IPS-18c (cell line): ENCODE measurements at regions not wholly inside any gene's neighbourhood (a gene's known extent, or its start where the extent isn't known, plus 50 kb on each side); places are given as distances from the start of the nearest gene placed in this dataset.

Experiments
- H3K4me3 ChIP-seq: 2 replicates; pipeline ENCODE4 v1.7.0; 2013; ENCODE audit warnings: low read depth, mild to moderate bottlenecking, low read length, moderate library complexity; ENCODE audit not compliant: insufficient read depth
- H3K9me3 ChIP-seq: one replicate; pipeline ENCODE4 v1.6.1; 2013; ENCODE audit warnings: mild to moderate bottlenecking, low read length, moderate library complexity; ENCODE audit not compliant: control insufficient read depth, insufficient read depth

DNA sequence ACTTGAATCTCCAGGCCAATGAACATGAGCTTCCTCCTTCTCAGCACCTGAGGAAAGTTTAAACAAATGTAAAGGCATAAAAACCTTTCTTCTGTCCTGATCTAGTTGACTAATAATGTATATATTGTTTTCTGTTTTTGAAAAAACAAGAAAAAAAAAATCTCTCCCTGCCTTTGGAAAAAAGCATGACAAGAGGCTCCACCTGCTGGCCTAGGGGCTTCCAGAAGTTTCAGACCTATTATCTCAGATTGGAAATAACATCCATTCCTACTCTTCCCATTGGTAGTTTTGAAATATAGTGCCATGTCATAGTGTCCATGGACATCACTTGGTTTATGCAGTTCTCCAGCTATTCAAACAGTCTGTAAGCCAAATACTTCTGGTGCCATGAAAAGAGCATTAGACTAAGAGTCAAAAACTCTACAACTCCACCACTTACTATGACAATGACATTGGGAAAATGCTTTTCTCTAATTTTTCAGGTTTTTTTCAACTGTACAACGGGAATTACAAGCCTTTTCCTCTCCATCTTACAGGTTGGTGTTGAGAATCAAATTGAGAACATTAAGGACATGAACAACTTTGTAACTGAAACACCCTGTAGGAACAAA, 409.6 kb upstream of the MPDZ start:
- no peaks in the 10 kb centered on the region for H3K9me3 ChIP-seq
- H3K4me3 ChIP-seq: no peak overlapping the region

GRCh38 chr9:13688223-13688989, 408.9 kb upstream of the MPDZ start:
- Histone ChIP-seq H3K4me3 (no peak overlapping the region), H3K9me3 (no peaks in the 10 kb centered on the region)

DNA sequence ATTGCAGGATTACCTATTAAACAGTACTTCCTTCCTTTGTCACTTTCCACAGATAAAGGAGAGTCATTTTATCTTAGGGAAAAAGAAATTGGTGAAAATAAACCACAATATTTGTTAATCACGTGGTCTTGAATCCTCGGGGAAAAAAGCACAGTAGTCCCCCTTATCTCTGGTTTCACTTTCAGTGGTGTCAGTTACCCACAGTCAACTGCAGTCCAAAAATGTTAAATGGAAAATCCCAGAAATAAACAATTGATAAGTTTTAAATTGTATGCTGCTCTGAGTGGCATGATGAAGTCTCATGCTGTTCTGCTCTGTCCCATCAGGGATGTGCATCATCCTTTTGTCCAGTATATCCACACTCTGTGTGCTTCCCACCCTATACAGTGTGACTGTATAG, 405.2 kb upstream of the MPDZ start:
- Histone ChIP-seq H3K9me3 (no peaks in the 10 kb centered on the region), H3K4me3 (no peak overlapping the region)

DNA sequence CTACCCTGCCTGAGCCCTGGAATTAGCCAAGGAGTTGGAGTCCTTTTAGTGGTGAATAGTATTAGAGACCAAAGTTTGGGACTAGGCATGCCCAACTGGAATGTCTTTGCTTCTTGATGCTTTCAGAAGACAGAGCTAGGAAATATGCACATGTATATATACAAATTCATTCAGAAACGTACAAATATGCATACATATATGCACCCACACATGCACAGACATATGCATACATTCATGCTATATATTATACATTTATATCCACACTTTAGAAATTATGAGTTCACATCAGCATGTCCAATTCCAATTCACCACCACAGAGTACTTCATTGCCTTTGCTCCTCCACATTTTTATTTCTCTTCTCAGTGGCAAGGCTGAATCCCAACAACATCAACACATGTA, 398.3 kb upstream of the MPDZ start:
- H3K4me3 ChIP-seq: no peak overlapping the region
- no peaks in the 10 kb centered on the region for H3K9me3 ChIP-seq

DNA sequence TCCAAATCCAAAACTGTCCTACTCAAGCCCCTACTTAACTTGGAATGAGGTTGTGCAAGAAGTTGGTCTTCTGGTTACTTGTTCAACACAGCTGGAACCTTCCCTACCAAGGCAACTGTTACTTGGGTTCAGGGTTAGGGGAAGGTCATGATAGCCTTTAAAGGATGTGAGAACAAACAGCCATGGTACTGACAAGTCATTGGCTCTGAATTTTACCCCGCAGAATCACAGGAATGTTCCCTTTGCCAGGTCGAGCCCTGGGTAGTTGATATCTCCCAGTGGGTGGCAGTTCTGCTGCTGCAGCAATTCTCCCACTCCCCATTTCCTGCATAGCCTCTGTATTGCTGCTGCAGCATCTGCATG, 396.1 kb upstream of the MPDZ start:
- no peaks in the 10 kb centered on the region for H3K9me3 ChIP-seq
- H3K4me3 ChIP-seq: no peak overlapping the region

DNA sequence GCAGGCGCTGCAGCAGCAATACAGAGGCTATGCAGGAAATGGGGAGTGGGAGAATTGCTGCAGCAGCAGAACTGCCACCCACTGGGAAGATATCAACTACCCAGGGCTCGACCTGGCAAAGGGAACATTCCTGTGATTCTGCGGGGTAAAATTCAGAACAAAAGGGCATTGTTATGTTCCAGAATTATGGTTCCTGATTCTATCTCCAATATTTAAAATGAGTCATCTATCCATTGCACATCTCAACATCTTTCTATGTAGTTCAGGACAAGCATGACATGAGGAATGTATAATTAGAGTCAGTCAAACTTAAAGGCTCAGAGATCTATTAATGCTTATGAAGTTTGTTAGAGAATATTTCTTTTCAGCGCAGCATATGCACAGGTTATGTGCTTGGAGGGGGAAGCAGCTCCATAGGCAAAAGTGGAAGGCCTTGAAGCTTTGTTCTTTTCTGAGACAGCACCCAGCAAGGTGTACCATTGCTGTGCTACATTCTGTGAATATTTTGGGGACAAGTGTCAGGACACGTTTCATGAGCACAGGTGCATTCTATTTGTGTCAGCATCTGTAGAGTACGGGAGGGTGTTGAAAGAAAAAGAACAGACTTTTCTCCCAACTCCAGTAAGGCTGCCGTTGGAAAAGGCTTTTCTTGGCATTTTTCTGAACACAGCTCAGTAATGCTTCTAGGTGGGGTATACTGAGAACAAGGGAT, 395.6 kb upstream of the MPDZ start:
- Histone ChIP-seq H3K9me3 (no peaks in the 10 kb centered on the region), H3K4me3 (no peak overlapping the region)

GRCh38 chr9:13673348-13673747, 393.9 kb upstream of the MPDZ start:
- H3K4me3 ChIP-seq: no peak overlapping the region
- no peaks in the 10 kb centered on the region for H3K9me3 ChIP-seq

DNA sequence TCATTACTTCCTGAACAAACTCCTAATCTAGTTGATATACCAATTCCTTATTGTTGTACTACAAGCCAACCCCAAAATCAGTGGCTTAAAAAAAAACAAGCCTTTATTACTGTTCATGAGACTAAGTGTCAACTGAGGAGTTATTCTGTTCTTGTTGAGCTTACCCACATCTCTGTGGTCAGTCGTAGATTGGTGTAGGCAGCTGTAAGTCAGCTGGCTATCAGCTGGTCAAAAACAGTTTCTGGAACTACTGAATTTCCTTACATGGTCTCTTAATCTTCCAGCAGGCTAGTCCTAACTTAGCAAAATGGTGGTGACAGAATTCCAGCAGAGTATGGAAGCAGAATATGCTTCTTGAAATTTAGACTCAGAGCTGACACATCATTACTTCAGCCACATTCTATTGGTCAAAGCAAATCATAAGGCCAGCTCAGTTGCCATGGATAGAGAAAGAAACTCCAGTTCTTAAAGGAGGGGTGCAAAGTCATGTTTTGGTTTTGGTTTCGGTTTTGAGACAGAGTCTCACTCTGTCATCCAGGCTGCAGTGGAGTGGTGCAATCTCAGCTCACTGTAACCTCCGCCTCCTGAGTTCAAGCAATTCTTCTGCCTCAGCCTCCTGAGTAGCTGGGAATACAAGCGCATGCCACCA, 386.1 kb upstream of the MPDZ start:
- peaks cover 2% of the 10 kb centered on the region for H3K9me3 ChIP-seq

DNA sequence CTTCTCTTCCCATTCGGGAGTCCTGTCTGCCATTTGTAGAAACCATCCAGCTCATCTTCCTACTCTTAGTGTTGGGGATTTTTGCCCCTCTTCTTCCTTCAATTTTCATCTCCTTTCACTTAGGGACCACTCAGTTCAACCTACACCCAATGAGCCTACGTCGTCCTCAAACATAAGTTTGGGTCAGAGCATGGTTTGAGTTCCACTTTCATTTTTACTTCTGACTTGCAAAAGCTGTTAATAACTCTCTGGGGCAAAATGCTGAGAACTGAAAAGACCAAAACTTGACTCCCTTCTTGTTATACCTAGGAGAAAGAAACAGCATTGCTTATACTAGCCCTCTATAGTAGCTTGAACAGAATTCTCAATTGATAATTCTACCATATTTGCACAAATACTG, 381.5 kb upstream of the MPDZ start:
- Histone ChIP-seq H3K4me3 (no peak overlapping the region), H3K9me3 (peaks cover 2% of the 10 kb centered on the region)

More for the DNA sequence above, 386.1 kb upstream of the MPDZ start:
- no peak overlapping the region for H3K4me3 ChIP-seq

GRCh38 chr9:13651969-13652663, 372.6 kb upstream of the MPDZ start:
- no peaks in the 10 kb centered on the region for H3K9me3 ChIP-seq
- no peak overlapping the region for H3K4me3 ChIP-seq

GRCh38 chr9:13651526-13651925, 372.0 kb upstream of the MPDZ start:
- H3K4me3 ChIP-seq: no peak overlapping the region
- H3K9me3 ChIP-seq: no peaks in the 10 kb centered on the region

GRCh38 chr9:13648676-13649075, 369.2 kb upstream of the MPDZ start:
- H3K9me3 ChIP-seq: no peaks in the 10 kb centered on the region
- H3K4me3 ChIP-seq: no peak overlapping the region

DNA sequence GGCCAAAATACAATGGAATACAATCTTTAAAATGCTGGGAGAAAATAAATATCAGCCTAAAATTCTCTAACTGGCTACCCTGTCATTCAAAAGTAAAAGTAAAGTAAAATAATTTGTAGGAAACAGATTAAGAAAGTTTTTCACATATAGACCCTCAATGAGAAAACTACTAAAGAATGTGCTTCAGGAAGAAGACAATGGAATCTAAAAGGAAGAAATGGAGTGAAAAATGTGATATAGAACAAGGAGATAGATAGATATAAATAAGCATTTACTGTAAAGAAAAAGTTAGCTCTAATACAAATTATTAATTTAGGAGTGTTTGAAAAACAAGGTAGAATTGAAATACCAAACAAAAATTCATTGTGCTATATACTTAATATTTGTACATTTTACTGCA, 368.6 kb upstream of the MPDZ start:
- no peaks in the 10 kb centered on the region for H3K9me3 ChIP-seq
- H3K4me3 ChIP-seq: no peak overlapping the region

DNA sequence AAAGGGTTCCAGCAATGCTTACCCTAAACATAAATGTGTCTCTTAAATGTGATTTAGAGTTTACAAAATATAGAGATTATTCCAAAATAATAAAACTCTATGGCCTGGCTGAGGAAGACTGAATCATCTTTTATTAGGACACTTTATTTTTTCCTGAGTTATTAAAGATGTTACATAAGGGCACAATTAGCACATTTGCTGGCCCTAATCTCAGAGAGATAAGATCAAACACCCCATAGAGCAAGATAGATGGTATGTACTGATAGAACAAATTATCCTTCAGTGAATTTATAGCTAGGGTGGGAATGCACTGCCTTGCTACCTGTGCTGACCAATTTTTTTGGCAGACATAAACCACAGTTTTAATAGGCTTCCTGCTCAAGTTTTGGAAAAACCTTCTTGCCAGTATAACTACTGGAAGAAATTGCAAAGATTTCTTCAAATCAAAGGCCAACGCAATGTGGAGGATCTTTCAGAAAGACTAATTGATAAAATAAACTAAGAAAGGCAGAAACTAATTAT, 367.1 kb upstream of the MPDZ start:
- no peak overlapping the region for H3K4me3 ChIP-seq
- H3K9me3 ChIP-seq: no peaks in the 10 kb centered on the region

DNA sequence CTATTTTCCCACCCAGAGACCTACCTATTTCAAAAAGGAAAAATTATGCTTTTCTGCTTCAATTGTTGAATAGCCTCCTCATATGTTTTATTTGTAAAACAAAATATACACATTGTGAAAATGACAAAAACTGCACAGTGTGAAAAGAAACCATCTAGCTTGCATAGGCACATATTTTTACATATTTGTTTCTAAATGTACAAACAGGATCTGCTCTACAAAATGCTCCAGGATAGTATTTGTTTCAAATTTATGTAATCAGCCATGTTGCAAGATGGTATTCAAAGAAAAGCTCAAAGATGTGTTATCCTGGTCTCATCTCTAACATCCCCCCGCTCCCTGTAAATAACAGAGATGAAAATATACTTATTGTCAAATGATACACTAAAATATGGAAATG, 366.1 kb upstream of the MPDZ start:
- Histone ChIP-seq H3K9me3 (no peaks in the 10 kb centered on the region), H3K4me3 (no peak overlapping the region)

DNA sequence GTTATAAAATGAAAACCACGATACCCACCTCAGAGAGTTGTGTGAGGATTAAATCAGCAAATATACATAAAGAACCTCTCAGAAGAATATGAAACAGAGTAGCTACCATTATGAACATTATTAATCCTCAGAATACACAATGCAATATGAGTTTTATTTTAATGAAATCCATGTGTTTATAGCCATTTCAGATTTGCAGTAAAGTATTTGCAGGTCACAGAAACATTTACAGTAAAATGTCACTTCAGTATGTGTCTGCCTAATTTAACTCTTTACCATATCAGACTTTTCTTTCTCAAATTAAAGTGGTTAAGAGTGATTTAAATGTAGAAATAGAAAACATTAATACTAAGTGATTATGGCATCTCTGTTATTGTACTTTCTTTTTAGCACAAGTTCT, 365.2 kb upstream of the MPDZ start:
- no peak overlapping the region for H3K4me3 ChIP-seq
- H3K9me3 ChIP-seq: no peaks in the 10 kb centered on the region

DNA sequence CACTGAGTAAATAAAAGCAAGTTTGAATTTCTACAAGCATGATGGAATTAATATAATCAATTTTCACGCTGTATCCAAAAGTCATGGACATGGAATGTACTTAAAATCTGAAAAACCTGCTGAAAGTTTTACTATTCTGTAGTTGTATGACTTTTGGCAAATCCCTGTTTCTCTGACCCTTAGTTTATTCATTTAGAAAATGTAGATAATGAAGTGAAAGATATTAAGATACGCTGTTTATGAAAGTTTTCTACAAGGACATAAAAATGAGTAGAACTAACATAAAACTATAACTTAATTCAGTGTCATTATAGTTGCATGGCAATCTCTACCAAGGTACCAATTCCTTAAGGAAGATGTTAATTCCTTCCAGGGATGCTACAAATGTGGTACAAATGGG, 363.2 kb upstream of the MPDZ start:
- no peak overlapping the region for H3K4me3 ChIP-seq
- no peaks in the 10 kb centered on the region for H3K9me3 ChIP-seq
